Astrocyte (in vitro differentiated cells and primary cell): ENCODE measurements at regions not wholly inside any gene's neighbourhood (a gene's known extent, or its start where the extent isn't known, plus 50 kb on each side); places are given as distances from the start of the nearest gene placed in this dataset.

Experiments used
- DNase-seq: peaks from one replicate; pipeline ENCODE4 v3.0.0-alpha.2; 2010; ENCODE audit warnings: low read depth
- FAIRE-seq: peaks from 2 replicates; lab custom pipeline; 2011; peaks lifted over from hg19 to GRCh38; lab: Jason Lieb, UNC
- H2AFZ ChIP-seq: 2 replicates; pipeline ENCODE4 v1.6.0; 2012; ENCODE audit warnings: low read depth, low read length, inconsistent platforms
- H3K27ac ChIP-seq: 2 replicates; pipeline ENCODE4 v1.5.1; 2011; ENCODE audit warnings: low read depth, low read length, inconsistent platforms
- H3K27me3 ChIP-seq: 2 replicates; pipeline ENCODE4 v1.6.0; 2011; ENCODE audit warnings: low read length, inconsistent platforms; ENCODE audit not compliant: insufficient read depth
- H3K36me3 ChIP-seq: 2 replicates; pipeline ENCODE4 v1.5.1; 2011; ENCODE audit warnings: low read length, inconsistent platforms; ENCODE audit not compliant: insufficient read depth
- H3K4me1 ChIP-seq: 2 replicates; pipeline ENCODE4 v1.5.1; 2011; ENCODE audit warnings: low read length, inconsistent platforms; ENCODE audit not compliant: insufficient read depth
- H3K4me2 ChIP-seq: 2 replicates; pipeline ENCODE4 v1.6.0; 2012; ENCODE audit warnings: low read length, inconsistent platforms
- H3K4me3 ChIP-seq: 2 replicates; pipeline ENCODE4 v1.5.1; 2011; ENCODE audit warnings: low read depth, mild to moderate bottlenecking, low read length, inconsistent platforms; ENCODE audit not compliant: insufficient read depth
- H3K79me2 ChIP-seq: 2 replicates; pipeline ENCODE4 v1.6.0; 2012; ENCODE audit warnings: mild to moderate bottlenecking, low read length, inconsistent platforms; ENCODE audit not compliant: insufficient read depth
- H3K9ac ChIP-seq: 2 replicates; pipeline ENCODE4 v1.6.0; 2012; ENCODE audit warnings: mild to moderate bottlenecking, low read length, inconsistent platforms
- H3K9me3 ChIP-seq: 2 replicates; pipeline ENCODE4 v1.5.1; 2012; ENCODE audit warnings: low read depth, mild to moderate bottlenecking, low read length, inconsistent platforms; ENCODE audit not compliant: insufficient read depth
- H4K20me1 ChIP-seq: 2 replicates; pipeline ENCODE4 v1.6.0; 2012; ENCODE audit warnings: low read length, inconsistent platforms; ENCODE audit not compliant: insufficient read depth
- H3K27ac Mint-ChIP-seq: one replicate; pipeline ENCODE4 v1.8.0; 2021; ENCODE audit warnings: mild to moderate bottlenecking, mixed read lengths; ENCODE audit not compliant: unreplicated experiment
- H3K27me3 Mint-ChIP-seq: one replicate; pipeline ENCODE4 v1.8.0; 2021; ENCODE audit warnings: low read depth, mixed read lengths; ENCODE audit not compliant: unreplicated experiment
- H3K36me3 Mint-ChIP-seq: one replicate; pipeline ENCODE4 v1.8.0; 2021; ENCODE audit warnings: low read depth, mixed read lengths; ENCODE audit not compliant: unreplicated experiment
- H3K4me1 Mint-ChIP-seq: one replicate; pipeline ENCODE4 v1.8.0; 2021; ENCODE audit warnings: low read depth, mixed read lengths; ENCODE audit not compliant: unreplicated experiment
- H3K4me3 Mint-ChIP-seq: one replicate; pipeline ENCODE4 v1.8.0; 2021; ENCODE audit warnings: mild to moderate bottlenecking, moderate library complexity, mixed read lengths; ENCODE audit not compliant: unreplicated experiment
- H3K9me3 Mint-ChIP-seq: one replicate; pipeline ENCODE4 v1.8.0; 2021; ENCODE audit warnings: mild to moderate bottlenecking, mixed read lengths; ENCODE audit not compliant: unreplicated experiment
- EZH2 ChIP-seq: IDR thresholded peaks from 2 replicates; pipeline ENCODE4 v1.6.1; 2012; ENCODE audit warnings: mild to moderate bottlenecking, low read length, inconsistent platforms; ENCODE audit not compliant: insufficient read depth
- TF ChIP-seq, protein P1 (sequence below): IDR thresholded peaks from 2 replicates; pipeline ENCODE4 v1.5.1; 2011; ENCODE audit warnings: low read depth, mild to moderate bottlenecking, inconsistent platforms, low read length, moderate library complexity; ENCODE audit not compliant: insufficient read depth

DNA sequence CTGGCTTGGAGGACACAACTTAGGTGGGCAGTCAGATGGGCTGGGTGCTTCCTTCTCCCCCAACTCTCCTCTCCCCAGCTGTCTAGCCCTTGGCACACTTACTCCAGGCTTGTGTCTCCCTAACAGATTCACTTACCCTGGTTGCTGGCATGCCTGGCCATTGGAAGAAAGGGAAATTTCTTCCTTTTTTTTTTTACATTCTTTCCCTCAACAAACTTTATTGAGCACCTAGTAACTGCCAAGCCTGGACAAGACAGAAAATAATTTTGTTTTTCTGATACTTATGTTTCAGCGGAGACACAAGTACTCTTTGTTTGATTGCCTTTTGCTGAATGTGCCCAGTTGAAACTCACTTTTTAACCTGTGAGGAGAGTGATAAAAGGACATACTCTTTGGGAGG lies 144.3 kb upstream of the KCNJ6 start:
- H3K9me3 ChIP-seq, result no peaks in the 10 kb centered on the region
- H3K27ac ChIP-seq, result no peak overlapping the region
- Mint-ChIP-seq H3K4me1 (no peaks in the 10 kb centered on the region), H3K4me3 (no peak overlapping the region), H3K27me3 (peaks cover 33% of the 10 kb centered on the region), H3K27ac (no peak overlapping the region), H3K36me3 (no peaks in the 10 kb centered on the region), H3K9me3 (peaks cover 5% of the 10 kb centered on the region)
- no peak for FAIRE-seq
- no peaks in the 10 kb centered on the region for H4K20me1 ChIP-seq
- no peak overlapping the region for H3K4me3 ChIP-seq
- no peak overlapping the region for H2AFZ ChIP-seq
- no peaks in the 10 kb centered on the region for H3K4me1 ChIP-seq
- TF ChIP-seq EZH2, result no peak
- TF ChIP-seq, protein P1, sequence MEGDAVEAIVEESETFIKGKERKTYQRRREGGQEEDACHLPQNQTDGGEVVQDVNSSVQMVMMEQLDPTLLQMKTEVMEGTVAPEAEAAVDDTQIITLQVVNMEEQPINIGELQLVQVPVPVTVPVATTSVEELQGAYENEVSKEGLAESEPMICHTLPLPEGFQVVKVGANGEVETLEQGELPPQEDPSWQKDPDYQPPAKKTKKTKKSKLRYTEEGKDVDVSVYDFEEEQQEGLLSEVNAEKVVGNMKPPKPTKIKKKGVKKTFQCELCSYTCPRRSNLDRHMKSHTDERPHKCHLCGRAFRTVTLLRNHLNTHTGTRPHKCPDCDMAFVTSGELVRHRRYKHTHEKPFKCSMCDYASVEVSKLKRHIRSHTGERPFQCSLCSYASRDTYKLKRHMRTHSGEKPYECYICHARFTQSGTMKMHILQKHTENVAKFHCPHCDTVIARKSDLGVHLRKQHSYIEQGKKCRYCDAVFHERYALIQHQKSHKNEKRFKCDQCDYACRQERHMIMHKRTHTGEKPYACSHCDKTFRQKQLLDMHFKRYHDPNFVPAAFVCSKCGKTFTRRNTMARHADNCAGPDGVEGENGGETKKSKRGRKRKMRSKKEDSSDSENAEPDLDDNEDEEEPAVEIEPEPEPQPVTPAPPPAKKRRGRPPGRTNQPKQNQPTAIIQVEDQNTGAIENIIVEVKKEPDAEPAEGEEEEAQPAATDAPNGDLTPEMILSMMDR, result no peak
- H3K4me2 ChIP-seq, result no peak overlapping the region
- H3K79me2 ChIP-seq, result no peaks in the 10 kb centered on the region
- DNase-seq, result no peak
- no peak overlapping the region for H3K9ac ChIP-seq
- H3K36me3 ChIP-seq, result no peaks in the 10 kb centered on the region
- H3K27me3 ChIP-seq, result no peaks in the 10 kb centered on the region

DNA sequence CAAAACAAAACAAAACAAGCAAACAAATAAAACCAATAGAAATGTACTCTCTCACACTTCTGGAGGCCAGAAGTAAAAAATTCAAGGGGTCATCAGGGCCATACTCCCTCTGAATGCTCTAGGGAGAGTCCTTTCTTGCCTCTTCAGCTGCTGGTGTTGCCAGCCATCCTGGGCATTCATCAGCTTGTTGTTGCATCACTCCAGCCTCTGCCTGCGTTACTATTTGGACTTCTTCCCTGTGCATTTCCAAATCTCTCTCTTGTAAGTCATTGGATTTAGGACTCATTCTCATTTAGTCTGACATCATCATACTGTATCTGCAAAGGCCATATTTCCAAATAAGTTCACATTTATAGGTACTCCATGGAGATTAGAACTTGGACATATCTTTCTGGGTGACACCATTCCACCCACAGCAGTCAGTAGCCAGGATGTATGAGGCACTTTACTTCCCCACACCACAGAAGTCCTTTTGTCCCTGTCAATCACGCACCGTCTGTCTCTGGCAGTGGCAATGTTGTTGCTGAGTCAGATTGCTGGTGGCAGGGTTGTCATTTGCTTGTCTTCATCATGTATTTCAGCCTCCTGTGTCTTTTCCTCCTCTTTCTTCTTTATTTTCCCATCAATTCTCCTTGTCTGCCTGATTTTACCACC lies 151.0 kb upstream of the KCNJ6 start:
- no peak for TF ChIP-seq EZH2
- TF ChIP-seq, protein P1, result no peak
- Mint-ChIP-seq H3K4me1 (peaks cover 5% of the 10 kb centered on the region), H3K27ac (peak overlapping the region; percentile 13), H3K36me3 (no peaks in the 10 kb centered on the region), H3K27me3 (peaks cover 11% of the 10 kb centered on the region), H3K4me3 (no peak overlapping the region), H3K9me3 (no peaks in the 10 kb centered on the region)
- H3K9me3 ChIP-seq, result no peaks in the 10 kb centered on the region
- no peaks in the 10 kb centered on the region for H3K79me2 ChIP-seq
- no peak overlapping the region for H3K4me2 ChIP-seq
- no peak overlapping the region for H3K27ac ChIP-seq
- H3K9ac ChIP-seq, result no peak overlapping the region
- no peaks in the 10 kb centered on the region for H3K36me3 ChIP-seq
- H4K20me1 ChIP-seq, result no peaks in the 10 kb centered on the region
- DNase-seq (no peak), FAIRE-seq (no peak)
- no peaks in the 10 kb centered on the region for H3K27me3 ChIP-seq
- H3K4me3 ChIP-seq, result no peak overlapping the region
- H2AFZ ChIP-seq, result no peak overlapping the region
- H3K4me1 ChIP-seq, result no peaks in the 10 kb centered on the region

- H3K4me1 ChIP-seq, result no peaks in the 10 kb centered on the region
These were observed 156.2 kb upstream of the KCNJ6 start for GRCh38 chr21:38072489-38072888.

More at GRCh38 chr21:38072489-38072888, 156.2 kb upstream of the KCNJ6 start:
- Histone ChIP-seq H2AFZ (no peak overlapping the region), H3K9me3 (no peaks in the 10 kb centered on the region), H3K27me3 (no peaks in the 10 kb centered on the region), H3K4me2 (no peak overlapping the region), H3K79me2 (no peaks in the 10 kb centered on the region), H3K9ac (no peak overlapping the region), H3K4me3 (no peak overlapping the region), H3K36me3 (no peaks in the 10 kb centered on the region), H4K20me1 (no peaks in the 10 kb centered on the region), H3K27ac (no peak overlapping the region)
- DNase-seq (no peak), FAIRE-seq (no peak)
- Mint-ChIP-seq H3K36me3 (peaks cover 2% of the 10 kb centered on the region), H3K27me3 (peaks cover 17% of the 10 kb centered on the region), H3K4me1 (peaks cover under 1% of the 10 kb centered on the region), H3K27ac (peak overlapping the region; percentile 6), H3K4me3 (no peak overlapping the region), H3K9me3 (peaks cover 11% of the 10 kb centered on the region)
- TF ChIP-seq, protein P1, result no peak
